GM20000 (cell line): ENCODE measurements at regions not wholly inside any gene's neighbourhood (a gene's known extent, or its start where the extent isn't known, plus 50 kb on each side); places are given as distances from the start of the nearest gene placed in this dataset.

ENCODE experiments used
- DNase-seq: peaks from one replicate; pipeline ENCODE4 v3.0.0; 2012; ENCODE audit warnings: low spot score
- CTCF ChIP-seq: IDR thresholded peaks from 2 replicates; pipeline ENCODE4 v1.5.1; 2012; ENCODE audit warnings: mild to moderate bottlenecking, control low read depth; ENCODE audit errors: extremely low read depth, missing control alignments

- DNase-seq, result peak; percentile 24
- TF ChIP-seq CTCF, result peak; percentile 17
Measured at GRCh38 chr7:127504715-127505114, 80.7 kb downstream of the GCC1 start.

GRCh38 chr7:127501817-127502216, 83.6 kb downstream of the GCC1 start:
- no peak for TF ChIP-seq CTCF
- DNase-seq, result no peak

- TF ChIP-seq CTCF, result no peak
Measured at GRCh38 chr7:127487381-127487780, 94.9 kb upstream of the ZNF800 start.

GRCh38 chr7:127486654-127487053, 94.1 kb upstream of the ZNF800 start:
- no peak for DNase-seq
- no peak for TF ChIP-seq CTCF

More at GRCh38 chr7:127487381-127487780, 94.9 kb upstream of the ZNF800 start:
- no peak for DNase-seq

- no peak for TF ChIP-seq CTCF
- DNase-seq, result no peak
Measured at GRCh38 chr7:127485482-127485881, 93.0 kb upstream of the ZNF800 start.

GRCh38 chr7:127484954-127485353, 92.4 kb upstream of the ZNF800 start:
- DNase-seq, result no peak
- TF ChIP-seq CTCF, result no peak

GRCh38 chr7:127478461-127478860, 86.0 kb upstream of the ZNF800 start:
- TF ChIP-seq CTCF, result no peak
- no peak for DNase-seq

GRCh38 chr7:127478024-127478355, 85.5 kb upstream of the ZNF800 start:
- DNase-seq, result no peak
- TF ChIP-seq CTCF, result no peak
